B cell (primary cell): ENCODE measurements at regions not wholly inside any gene's neighbourhood (a gene's known extent, or its start where the extent isn't known, plus 50 kb on each side); places are given as distances from the start of the nearest gene placed in this dataset.
"Not testable (repeated sequence)": the region's sequence is repeated elsewhere in the genome, so short reads cannot be mapped to it uniquely, and the experiment has no call there.

Experiments used
- ATAC-seq: fragments of 200-7000 bp; cut with Tn5 transposase; one replicate; pipeline ENCODE4 v1.10.0; 2021; ENCODE audit warnings: low read depth, mild to moderate bottlenecking, moderate number of reproducible peaks, moderate library complexity
- CTCF ChIA-PET: fragments of 350-600 bp; sonication (Branson Sonifier 250); formaldehyde crosslinking; loops from one replicate; lab custom pipeline; 2021; ENCODE audit warnings: antibody characterized with exemption, inconsistent platforms; lab: Charles Lee
- POLR2A ChIA-PET: fragments of 350-600 bp; sonication (Branson Sonifier 250); formaldehyde crosslinking; loops from one replicate; lab custom pipeline; 2021; ENCODE audit warnings: antibody characterized with exemption; lab: Charles Lee
- DNase-seq: peaks from one replicate; pipeline ENCODE4 v3.0.0; 2013
- H2AFZ ChIP-seq: 2 replicates; pipeline ENCODE4 v1.6.1; 2012; ENCODE audit warnings: mild to moderate bottlenecking, low read depth, low read length; ENCODE audit not compliant: insufficient read depth, poor library complexity, severe bottlenecking
- H3K27ac ChIP-seq, 2 donors: 1 replicate in 1 of 2; 2 replicates in 1 of 2; pipeline ENCODE4 v1.5.1; 2012 to 2013; ENCODE audit warnings: low read length in 2 of 2, mild to moderate bottlenecking in 2 of 2, moderate library complexity in 1 of 2
- H3K27me3 ChIP-seq, 4 experiments: fragments of 200-600 bp in 1 of 4; sonication (generic) in 1 of 4; replicated peaks in 1 of 4; 1 replicate in 2 of 4; 2 replicates in 2 of 4; pipeline versions ENCODE4 v1.6.1 to v1.7.0; 2013 to 2016; ENCODE audit warnings: low read length in 3 of 4, mild to moderate bottlenecking in 2 of 4, mixed read lengths in 1 of 4, moderate library complexity in 1 of 4; ENCODE audit not compliant: insufficient read depth in 4 of 4, control insufficient read depth in 3 of 4; ENCODE audit errors: control extremely low read depth in 1 of 4
- H3K36me3 ChIP-seq, 2 experiments: replicated peaks in 1 of 2; 1 replicate in 1 of 2; 2 replicates in 1 of 2; pipeline versions ENCODE4 v1.6.1 to v1.7.1; 2013; ENCODE audit warnings: low read length in 1 of 2; ENCODE audit not compliant: insufficient read depth in 2 of 2, control insufficient read depth in 1 of 2; ENCODE audit errors: control extremely low read depth in 1 of 2, extremely low read depth in 1 of 2
- H3K4me1 ChIP-seq, 2 donors: fragments of 200-600 bp in 1 of 2; sonication (generic) in 1 of 2; 1 replicate in 1 of 2; 2 replicates in 1 of 2; pipeline versions ENCODE4 v1.5.1 to v1.6.1; 2013 to 2017; ENCODE audit warnings: low read length in 2 of 2; ENCODE audit not compliant: control insufficient read depth in 2 of 2, insufficient read depth in 2 of 2
- H3K4me2 ChIP-seq: replicated peaks from 2 replicates; pipeline ENCODE3; 2012; ENCODE audit warnings: mild to moderate bottlenecking, low read depth, low read length; ENCODE audit not compliant: poor library complexity, severe bottlenecking
- H3K4me3 ChIP-seq, 5 experiments: fragments of 200-600 bp in 1 of 5; sonication (generic) in 1 of 5; 1 replicate in 3 of 5; 2 replicates in 2 of 5; pipeline versions ENCODE4 v1.5.1 to v1.7.0; 2011 to 2016; ENCODE audit warnings: low read length in 4 of 5, mild to moderate bottlenecking in 4 of 5, low read depth in 2 of 5, control low read depth in 1 of 5, moderate library complexity in 1 of 5; ENCODE audit not compliant: insufficient read depth in 1 of 5; ENCODE audit errors: control extremely low read depth in 1 of 5, extremely low read depth in 1 of 5
- H3K79me2 ChIP-seq: fragments of 200-600 bp; sonication (generic); one replicate; pipeline ENCODE4 v1.6.0; 2016; ENCODE audit warnings: low read length; ENCODE audit not compliant: control insufficient read depth, insufficient read depth
- H3K9ac ChIP-seq: fragments of 200-600 bp; sonication (generic); 2 replicates; pipeline ENCODE4 v1.6.1; 2017; ENCODE audit warnings: mild to moderate bottlenecking, low read length, moderate library complexity
- H3K9me3 ChIP-seq, 3 donors: one replicate each; pipeline versions ENCODE4 v1.6.1 to v1.7.1; 2013; ENCODE audit warnings: low read length in 2 of 3; ENCODE audit not compliant: control insufficient read depth in 2 of 3, insufficient read depth in 1 of 3; ENCODE audit errors: control extremely low read depth in 1 of 3
- H4K20me1 ChIP-seq: 2 replicates; pipeline ENCODE4 v1.6.0; 2012; ENCODE audit warnings: mild to moderate bottlenecking, low read length; ENCODE audit not compliant: insufficient read depth, control insufficient read depth, poor library complexity, severe bottlenecking
- H3K27ac Mint-ChIP-seq: one replicate; pipeline ENCODE4 v1.8.0; 2021; ENCODE audit warnings: mixed read lengths
- H3K27me3 Mint-ChIP-seq: one replicate; pipeline ENCODE4 v1.8.0; 2021; ENCODE audit warnings: mixed read lengths
- H3K4me1 Mint-ChIP-seq: one replicate; pipeline ENCODE4 v1.8.0; 2021; ENCODE audit warnings: mixed read lengths
- H3K4me3 Mint-ChIP-seq: one replicate; pipeline ENCODE4 v1.8.0; 2021; ENCODE audit warnings: mixed read lengths
- H3K9me3 Mint-ChIP-seq: one replicate; pipeline ENCODE4 v1.8.0; 2022; ENCODE audit warnings: mixed read lengths; ENCODE audit not compliant: insufficient read depth
- EZH2 ChIP-seq: IDR thresholded peaks from 2 replicates; pipeline ENCODE4 v1.6.1; 2012; ENCODE audit warnings: borderline replicate concordance, low read depth, mild to moderate bottlenecking, moderate library complexity, low read length; ENCODE audit not compliant: insufficient read depth, poor library complexity, severe bottlenecking
- WGBS: methylation state at CpG from one replicate; pipeline ENCODE4 v1.1.5; 2013; ENCODE audit warnings: missing lambda C conversion rate; ENCODE audit not compliant: insufficient coverage; 5-methylcytosine and 5-hydroxymethylcytosine counted together
- intact Hi-C: fragments of 100-400 bp; cut with micrococcal nuclease; formaldehyde crosslinking; loops from one replicate; pipeline ENCODE4 v1.10.0; 2022
- TF ChIP-seq, protein P1 (sequence below): fragments of 200-600 bp; IDR thresholded peaks from one replicate; pipeline ENCODE4 v1.8.0; 2022; ENCODE audit warnings: antibody characterized with exemption, mild to moderate bottlenecking

DNA sequence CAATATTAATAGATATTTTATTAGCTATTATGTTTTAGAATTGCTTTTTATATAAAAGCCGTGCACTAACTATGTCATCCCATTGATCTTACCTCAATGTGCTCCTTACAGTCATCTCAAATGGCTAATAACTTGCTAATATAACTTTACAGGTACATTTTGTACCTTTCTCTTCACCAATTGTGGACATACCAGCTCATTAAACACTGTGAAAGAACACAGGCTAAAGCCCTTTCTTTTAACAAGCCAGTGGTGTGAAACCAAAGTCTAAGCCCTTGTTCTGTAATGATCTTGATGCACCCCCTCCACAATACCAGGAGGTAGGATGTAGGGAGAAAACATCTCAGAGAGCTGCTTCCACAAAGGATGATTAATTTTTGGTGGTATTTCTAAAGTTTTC is 675.3 kb upstream of the USP15 start:
- H3K79me2 ChIP-seq = no peaks in the 10 kb centered on the region

DNA sequence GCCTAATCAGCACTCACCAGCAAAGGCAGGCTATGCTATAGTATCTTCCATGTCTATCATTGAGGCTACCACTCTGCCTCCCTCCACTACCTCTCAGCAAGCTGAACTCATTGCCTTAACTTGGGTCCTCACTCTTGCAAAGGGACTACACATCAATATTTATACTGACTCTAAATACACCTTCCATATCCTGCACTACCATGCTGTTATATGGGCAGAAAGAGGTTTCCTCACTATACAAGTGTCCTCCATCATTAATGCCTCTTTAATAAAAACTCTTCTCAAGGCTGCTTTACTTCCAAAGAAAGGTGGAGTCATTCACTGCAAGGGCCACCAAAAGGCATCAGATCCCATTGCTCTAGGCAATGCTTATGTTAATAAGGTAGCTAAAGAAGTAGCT is 669.3 kb upstream of the USP15 start:
- CTCF ChIA-PET, H3K27ac ChIP-seq, intact Hi-C loops, H3K4me3 Mint-ChIP-seq, H3K27ac Mint-ChIP-seq, H3K4me1 Mint-ChIP-seq, H3K27me3 ChIP-seq, DNase-seq, H3K4me3 ChIP-seq, H3K4me2 ChIP-seq, H3K36me3 ChIP-seq, H3K27me3 Mint-ChIP-seq, H3K9ac ChIP-seq, H4K20me1 ChIP-seq, H2AFZ ChIP-seq, POLR2A ChIA-PET, ATAC-seq, H3K4me1 ChIP-seq, H3K79me2 ChIP-seq: not testable (repeated sequence)
- H3K9me3 Mint-ChIP-seq = peaks cover 26% of the 10 kb centered on the region
- peaks cover 0 to 14% (median 0%) of the 10 kb centered on the region in 3 donors for H3K9me3 ChIP-seq

More for the DNA sequence above, 675.3 kb upstream of the USP15 start:
- Histone ChIP-seq H3K4me3 (no peak overlapping the region), H3K4me2 (no peak overlapping the region), H3K9me3 (peaks cover 0 to 6% (median 1%) of the 10 kb centered on the region in 3 donors), H3K4me1 (no peaks in the 10 kb centered on the region), H4K20me1 (no peaks in the 10 kb centered on the region), H2AFZ (no peak overlapping the region), H3K9ac (no peak overlapping the region), H3K27me3 (no peaks in the 10 kb centered on the region), H3K36me3 (no peaks in the 10 kb centered on the region), H3K27ac (no peak overlapping the region)
- ChIA-PET CTCF (no interaction called here), POLR2A (no interaction called here)
- no peak overlapping the region for H3K27ac Mint-ChIP-seq
- intact Hi-C loops = no loop called here
- TF ChIP-seq, protein P1, sequence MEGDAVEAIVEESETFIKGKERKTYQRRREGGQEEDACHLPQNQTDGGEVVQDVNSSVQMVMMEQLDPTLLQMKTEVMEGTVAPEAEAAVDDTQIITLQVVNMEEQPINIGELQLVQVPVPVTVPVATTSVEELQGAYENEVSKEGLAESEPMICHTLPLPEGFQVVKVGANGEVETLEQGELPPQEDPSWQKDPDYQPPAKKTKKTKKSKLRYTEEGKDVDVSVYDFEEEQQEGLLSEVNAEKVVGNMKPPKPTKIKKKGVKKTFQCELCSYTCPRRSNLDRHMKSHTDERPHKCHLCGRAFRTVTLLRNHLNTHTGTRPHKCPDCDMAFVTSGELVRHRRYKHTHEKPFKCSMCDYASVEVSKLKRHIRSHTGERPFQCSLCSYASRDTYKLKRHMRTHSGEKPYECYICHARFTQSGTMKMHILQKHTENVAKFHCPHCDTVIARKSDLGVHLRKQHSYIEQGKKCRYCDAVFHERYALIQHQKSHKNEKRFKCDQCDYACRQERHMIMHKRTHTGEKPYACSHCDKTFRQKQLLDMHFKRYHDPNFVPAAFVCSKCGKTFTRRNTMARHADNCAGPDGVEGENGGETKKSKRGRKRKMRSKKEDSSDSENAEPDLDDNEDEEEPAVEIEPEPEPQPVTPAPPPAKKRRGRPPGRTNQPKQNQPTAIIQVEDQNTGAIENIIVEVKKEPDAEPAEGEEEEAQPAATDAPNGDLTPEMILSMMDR = no peak
- no peak for TF ChIP-seq EZH2
- no peak for ATAC-seq
- H3K27me3 Mint-ChIP-seq = no peaks in the 10 kb centered on the region
- peaks cover 14% of the 10 kb centered on the region for H3K9me3 Mint-ChIP-seq
- DNase-seq = no peak
- no peaks in the 10 kb centered on the region for H3K4me1 Mint-ChIP-seq
- WGBS = no CpG with 5 or more reads among the region's 1 CpG
- no peak overlapping the region for H3K4me3 Mint-ChIP-seq
